Brain microvascular endothelial cell (primary cell): ENCODE measurements at regions not wholly inside any gene's neighbourhood (a gene's known extent, or its start where the extent isn't known, plus 50 kb on each side); places are given as distances from the start of the nearest gene placed in this dataset.

Source experiments
- DNase-seq: peaks from one replicate; pipeline ENCODE4 v3.0.0-alpha.2; 2020
- H3K27ac ChIP-seq: fragments of 250-450 bp; sonication (Bioruptor Pico); 2 replicates; pipeline ENCODE4 v1.5.1; 2020; ENCODE audit warnings: mild to moderate bottlenecking, moderate library complexity
- H3K27me3 ChIP-seq: fragments of 250-450 bp; sonication (Bioruptor Pico); replicated peaks from 2 replicates; pipeline ENCODE4 v1.5.1; 2020; ENCODE audit warnings: mild to moderate bottlenecking
- H3K36me3 ChIP-seq: fragments of 250-450 bp; sonication (Bioruptor Pico); replicated peaks from 2 replicates; pipeline ENCODE4 v1.5.1; 2020; ENCODE audit warnings: mild to moderate bottlenecking
- H3K4me3 ChIP-seq: 2 replicates; pipeline ENCODE4 v1.5.1; 2011; ENCODE audit warnings: low read depth, mild to moderate bottlenecking, control low read depth, low read length, moderate library complexity
- CTCF ChIP-seq: IDR thresholded peaks from 2 replicates; pipeline ENCODE4 v1.5.1; 2011; ENCODE audit warnings: low read depth, mild to moderate bottlenecking, moderate library complexity, low read length, control low read depth, inconsistent platforms; ENCODE audit errors: missing control alignments
- in situ Hi-C: cut with HindIII; loops from 2 replicates; pipeline ENCODE4 v1.10.0; 2017; ENCODE audit warnings: low sequenced_read_pairs, low pct_ligation_motif_present

- DNase-seq = no peak
- Histone ChIP-seq H3K4me3 (no peak overlapping the region), H3K27me3 (no peaks in the 10 kb centered on the region), H3K27ac (no peak overlapping the region), H3K36me3 (no peaks in the 10 kb centered on the region)
- no peak for TF ChIP-seq CTCF
- in situ Hi-C loops = no loop called here
These were observed 211.7 kb downstream of the NHLRC3 start for GRCh38 chr13:39249982-39250381.

GRCh38 chr13:39250440-39250839 lies 212.2 kb downstream of the NHLRC3 start:
- no peak overlapping the region for H3K4me3 ChIP-seq
- H3K27ac ChIP-seq = no peak overlapping the region
- no peaks in the 10 kb centered on the region for H3K36me3 ChIP-seq
- no peak for DNase-seq
- H3K27me3 ChIP-seq = no peaks in the 10 kb centered on the region
- no peak for TF ChIP-seq CTCF
- in situ Hi-C loops = no loop called here

- no peak for DNase-seq
- H3K27ac ChIP-seq = no peak overlapping the region
- no peak overlapping the region for H3K4me3 ChIP-seq
- no peak for TF ChIP-seq CTCF
- H3K36me3 ChIP-seq = no peaks in the 10 kb centered on the region
- in situ Hi-C loops = no loop called here
- no peaks in the 10 kb centered on the region for H3K27me3 ChIP-seq
These were observed 213.1 kb downstream of the NHLRC3 start for GRCh38 chr13:39251340-39251739.

- Histone ChIP-seq H3K4me3 (no peak overlapping the region), H3K27ac (no peak overlapping the region), H3K36me3 (no peaks in the 10 kb centered on the region), H3K27me3 (no peaks in the 10 kb centered on the region)
- TF ChIP-seq CTCF = no peak
- in situ Hi-C loops = no loop called here
- DNase-seq = peak; percentile 42
These were observed 215.5 kb downstream of the NHLRC3 start for GRCh38 chr13:39253774-39254173.

GRCh38 chr13:39254601-39255000 lies 216.3 kb downstream of the NHLRC3 start:
- in situ Hi-C loops = no loop called here
- H3K36me3 ChIP-seq = no peaks in the 10 kb centered on the region
- H3K27me3 ChIP-seq = no peaks in the 10 kb centered on the region
- H3K4me3 ChIP-seq = no peak overlapping the region
- no peak for DNase-seq
- H3K27ac ChIP-seq = no peak overlapping the region
- TF ChIP-seq CTCF = no peak

GRCh38 chr13:39257642-39258041 lies 219.4 kb downstream of the NHLRC3 start:
- no peak for DNase-seq
- H3K36me3 ChIP-seq = no peaks in the 10 kb centered on the region
- TF ChIP-seq CTCF = no peak
- no peaks in the 10 kb centered on the region for H3K27me3 ChIP-seq
- in situ Hi-C loops = no loop called here
- no peak overlapping the region for H3K27ac ChIP-seq
- no peak overlapping the region for H3K4me3 ChIP-seq
